ENCODE measurements at regions not wholly inside any gene's neighbourhood (a gene's known extent, or its start where the extent isn't known, plus 50 kb on each side); places are given as distances from the start of the nearest gene placed in this dataset.

DNA sequence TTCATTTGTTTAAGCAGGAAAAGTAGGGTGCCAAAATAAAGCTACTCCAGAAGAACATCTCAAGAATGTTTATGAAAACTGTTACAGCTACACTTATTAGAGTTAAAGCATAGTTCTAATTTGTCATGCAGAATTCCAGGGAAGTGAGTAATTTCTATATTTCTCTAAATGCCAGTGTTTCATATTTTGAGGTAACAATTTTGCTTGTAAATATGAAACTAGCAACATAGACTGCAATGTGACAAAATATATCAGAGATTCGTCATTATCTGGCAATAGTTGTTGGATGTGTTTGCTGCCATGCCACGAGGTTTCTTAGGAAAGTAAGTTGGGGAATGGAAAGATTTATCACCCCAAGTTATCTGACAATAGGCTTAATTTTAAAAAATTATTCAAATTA, 424.1 kb upstream of the ZEB2 start:
- no peaks in the 10 kb centered on the region for H3K27me3 ChIP-seq (ENCODE audit: control insufficient read depth in 3 of 3, insufficient read depth in 3 of 3, low read length in 3 of 3)
- no peak overlapping the region for H3K9ac ChIP-seq (ENCODE audit: low read depth in 1 of 3, low read length in 3 of 3)
- peaks cover 0 to 2% (median 0%) of the 10 kb centered on the region in 3 donors for H3K4me1 ChIP-seq (ENCODE audit: control insufficient read depth in 3 of 3, insufficient read depth in 3 of 3, low read length in 3 of 3)
- H3K4me3 ChIP-seq (ENCODE audit: low read length in 3 of 3) = no peak overlapping the region
- no peaks in the 10 kb centered on the region for H3K9me3 ChIP-seq (ENCODE audit: control insufficient read depth in 3 of 3, low read length in 3 of 3)
- no peaks in the 10 kb centered on the region for H3K36me3 ChIP-seq (ENCODE audit: control insufficient read depth in 3 of 3, insufficient read depth in 3 of 3, low read length in 3 of 3)
- H3K27ac ChIP-seq (ENCODE audit: low read depth, low read length) = no peak overlapping the region

DNA sequence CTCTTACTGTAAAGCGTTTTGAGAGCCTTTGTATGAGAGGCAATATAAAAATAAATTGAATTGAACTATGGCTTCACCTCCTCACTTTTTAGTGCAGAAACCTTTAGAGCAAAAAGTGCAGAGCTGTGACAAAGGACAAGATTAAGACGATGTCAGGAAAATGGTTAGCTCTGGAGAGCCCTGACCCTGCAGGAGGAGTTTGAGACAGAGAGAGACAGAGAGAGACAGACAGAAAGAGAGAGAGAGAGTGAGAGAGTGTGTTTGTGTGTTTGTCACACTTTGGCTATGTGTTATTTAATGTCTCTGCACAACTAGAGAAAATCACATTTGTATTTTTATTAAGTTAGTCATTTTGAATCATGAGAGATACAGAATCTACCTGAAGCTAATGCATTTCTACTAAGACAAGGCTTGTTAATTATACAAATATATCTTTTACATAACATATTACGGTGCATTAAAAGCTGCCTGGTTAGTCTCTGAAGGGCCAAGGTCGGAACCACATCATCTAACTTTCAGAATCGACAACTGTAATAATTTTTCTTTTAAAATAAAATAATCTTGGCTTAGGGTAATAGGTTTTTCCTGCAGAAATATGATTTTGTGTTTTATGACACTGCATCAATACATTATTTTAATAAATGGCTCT, 423.5 kb upstream of the ZEB2 start:
- Histone ChIP-seq H3K4me1 (ENCODE audit: control insufficient read depth in 3 of 3, insufficient read depth in 3 of 3, low read length in 3 of 3) (peaks cover 0 to 2% (median under 1%) of the 10 kb centered on the region in 3 donors), H3K4me3 (ENCODE audit: low read length in 3 of 3) (no peak overlapping the region), H3K9me3 (ENCODE audit: control insufficient read depth in 3 of 3, low read length in 3 of 3) (no peaks in the 10 kb centered on the region), H3K27ac (ENCODE audit: low read depth, low read length) (no peak overlapping the region), H3K9ac (ENCODE audit: low read depth in 1 of 3, low read length in 3 of 3) (no peak overlapping the region), H3K36me3 (ENCODE audit: control insufficient read depth in 3 of 3, insufficient read depth in 3 of 3, low read length in 3 of 3) (no peaks in the 10 kb centered on the region), H3K27me3 (ENCODE audit: control insufficient read depth in 3 of 3, insufficient read depth in 3 of 3, low read length in 3 of 3) (no peaks in the 10 kb centered on the region)

DNA sequence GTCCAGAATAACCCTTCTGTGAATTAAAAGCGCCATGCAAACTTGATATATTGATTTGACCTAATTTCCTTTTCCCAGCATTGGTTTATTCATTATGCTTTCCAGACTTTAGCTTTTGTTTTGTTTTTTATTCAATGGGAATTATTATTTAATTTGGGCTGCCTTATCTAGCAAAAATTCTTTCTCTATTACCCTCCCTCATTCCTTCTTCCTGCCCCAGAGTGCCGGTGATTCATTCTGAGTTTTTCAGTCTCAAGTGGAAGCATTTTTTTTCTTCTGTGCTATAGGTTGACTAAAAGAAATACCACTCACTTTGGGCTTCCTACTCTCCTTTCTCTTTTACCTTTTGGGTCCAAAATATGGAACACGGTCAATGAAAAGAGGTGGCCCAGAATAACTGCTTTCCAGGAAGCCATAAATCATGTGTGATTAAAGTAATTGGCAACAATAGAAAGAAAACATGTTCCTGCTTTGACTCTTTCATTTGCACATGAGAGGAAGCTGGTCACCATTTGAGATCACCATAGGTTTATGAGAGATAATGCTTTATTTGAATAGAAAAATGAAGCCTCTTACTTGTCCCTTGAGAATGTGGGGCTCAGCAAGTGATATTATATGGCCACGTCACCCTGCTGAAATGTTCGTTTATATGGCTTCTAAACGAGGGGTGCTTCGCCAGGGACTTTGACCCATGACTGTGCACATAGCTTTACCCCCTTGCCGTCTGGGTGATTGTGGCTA, 422.8 kb upstream of the ZEB2 start:
- Histone ChIP-seq H3K4me1 (ENCODE audit: control insufficient read depth in 3 of 3, insufficient read depth in 3 of 3, low read length in 3 of 3) (peaks cover 0 to 3% (median 2%) of the 10 kb centered on the region in 3 donors), H3K9ac (ENCODE audit: low read depth in 1 of 3, low read length in 3 of 3) (no peak overlapping the region), H3K9me3 (ENCODE audit: control insufficient read depth in 3 of 3, low read length in 3 of 3) (no peaks in the 10 kb centered on the region), H3K27me3 (ENCODE audit: control insufficient read depth in 3 of 3, insufficient read depth in 3 of 3, low read length in 3 of 3) (no peaks in the 10 kb centered on the region), H3K4me3 (ENCODE audit: low read length in 3 of 3) (no peak overlapping the region), H3K27ac (ENCODE audit: low read depth, low read length) (no peak overlapping the region), H3K36me3 (ENCODE audit: control insufficient read depth in 3 of 3, insufficient read depth in 3 of 3, low read length in 3 of 3) (no peaks in the 10 kb centered on the region)

DNA sequence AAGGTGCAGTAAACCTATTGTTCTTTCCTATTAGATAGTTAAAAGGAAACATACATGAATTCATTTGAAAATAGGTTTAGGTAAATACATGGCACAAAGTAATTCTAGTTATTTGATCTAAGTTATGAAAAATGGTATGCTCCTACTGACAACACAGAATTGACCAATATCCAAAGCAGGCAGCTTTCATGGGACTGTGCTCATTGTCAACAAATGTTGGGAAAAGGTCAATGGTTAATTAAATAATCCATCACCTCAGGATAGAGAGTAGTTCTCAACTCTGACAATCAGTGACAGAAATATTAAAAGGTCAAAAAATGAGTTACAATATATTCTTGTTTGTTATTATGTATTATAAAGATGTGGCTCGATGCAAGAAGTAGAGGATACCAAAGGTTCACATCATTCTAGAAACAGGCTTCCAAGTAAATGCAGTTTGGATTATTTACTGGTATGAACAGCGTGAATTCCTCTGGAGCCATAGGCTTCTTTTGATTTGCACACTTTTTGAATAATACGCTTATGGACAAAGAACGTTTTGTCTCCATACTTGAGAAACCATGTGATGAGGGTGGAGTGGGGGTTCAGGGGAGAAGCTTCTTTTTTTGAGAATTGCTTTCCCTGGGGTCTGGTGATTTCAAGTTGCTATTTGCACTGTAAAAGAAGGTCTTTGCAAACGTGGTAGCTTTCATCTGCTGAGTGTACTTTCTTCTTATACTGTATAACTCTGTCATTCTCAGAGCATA, 422.0 kb upstream of the ZEB2 start:
- no peak overlapping the region for H3K9ac ChIP-seq (ENCODE audit: low read depth in 1 of 3, low read length in 3 of 3)
- no peaks in the 10 kb centered on the region for H3K27me3 ChIP-seq (ENCODE audit: control insufficient read depth in 3 of 3, insufficient read depth in 3 of 3, low read length in 3 of 3)
- no peak overlapping the region for H3K4me3 ChIP-seq (ENCODE audit: low read length in 3 of 3)
- no peak overlapping the region for H3K27ac ChIP-seq (ENCODE audit: low read depth, low read length)
- peaks cover 0 to 5% (median 3%) of the 10 kb centered on the region in 3 donors for H3K4me1 ChIP-seq (ENCODE audit: control insufficient read depth in 3 of 3, insufficient read depth in 3 of 3, low read length in 3 of 3)
- H3K9me3 ChIP-seq (ENCODE audit: control insufficient read depth in 3 of 3, low read length in 3 of 3) = no peaks in the 10 kb centered on the region
- H3K36me3 ChIP-seq (ENCODE audit: control insufficient read depth in 3 of 3, insufficient read depth in 3 of 3, low read length in 3 of 3) = no peaks in the 10 kb centered on the region

DNA sequence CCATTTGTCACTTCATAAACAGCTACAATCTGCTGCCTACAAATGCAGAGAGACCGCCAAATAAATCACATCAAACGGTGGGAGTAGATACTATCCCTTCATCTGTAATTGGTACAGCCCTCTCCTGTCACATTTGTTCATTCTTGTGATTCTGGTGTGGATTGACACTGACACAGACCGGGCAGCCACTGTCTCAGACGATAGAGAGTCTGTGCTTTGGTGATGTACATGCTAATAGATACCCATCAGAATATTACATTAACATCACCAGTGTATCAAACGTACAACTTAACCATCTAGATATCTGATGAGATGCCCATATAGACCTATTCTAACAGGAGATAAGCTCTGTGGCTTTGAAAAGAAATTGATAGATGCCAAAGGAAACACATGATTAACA, 419.7 kb upstream of the ZEB2 start:
- Histone ChIP-seq H3K4me1 (ENCODE audit: control insufficient read depth in 3 of 3, insufficient read depth in 3 of 3, low read length in 3 of 3) (peaks cover 0 to 5% (median 4%) of the 10 kb centered on the region in 3 donors), H3K27me3 (ENCODE audit: control insufficient read depth in 3 of 3, insufficient read depth in 3 of 3, low read length in 3 of 3) (no peaks in the 10 kb centered on the region), H3K4me3 (ENCODE audit: low read length in 3 of 3) (no peak overlapping the region), H3K36me3 (ENCODE audit: control insufficient read depth in 3 of 3, insufficient read depth in 3 of 3, low read length in 3 of 3) (no peaks in the 10 kb centered on the region), H3K9me3 (ENCODE audit: control insufficient read depth in 3 of 3, low read length in 3 of 3) (no peaks in the 10 kb centered on the region), H3K27ac (ENCODE audit: low read depth, low read length) (no peak overlapping the region), H3K9ac (ENCODE audit: low read depth in 1 of 3, low read length in 3 of 3) (no peak overlapping the region)

DNA sequence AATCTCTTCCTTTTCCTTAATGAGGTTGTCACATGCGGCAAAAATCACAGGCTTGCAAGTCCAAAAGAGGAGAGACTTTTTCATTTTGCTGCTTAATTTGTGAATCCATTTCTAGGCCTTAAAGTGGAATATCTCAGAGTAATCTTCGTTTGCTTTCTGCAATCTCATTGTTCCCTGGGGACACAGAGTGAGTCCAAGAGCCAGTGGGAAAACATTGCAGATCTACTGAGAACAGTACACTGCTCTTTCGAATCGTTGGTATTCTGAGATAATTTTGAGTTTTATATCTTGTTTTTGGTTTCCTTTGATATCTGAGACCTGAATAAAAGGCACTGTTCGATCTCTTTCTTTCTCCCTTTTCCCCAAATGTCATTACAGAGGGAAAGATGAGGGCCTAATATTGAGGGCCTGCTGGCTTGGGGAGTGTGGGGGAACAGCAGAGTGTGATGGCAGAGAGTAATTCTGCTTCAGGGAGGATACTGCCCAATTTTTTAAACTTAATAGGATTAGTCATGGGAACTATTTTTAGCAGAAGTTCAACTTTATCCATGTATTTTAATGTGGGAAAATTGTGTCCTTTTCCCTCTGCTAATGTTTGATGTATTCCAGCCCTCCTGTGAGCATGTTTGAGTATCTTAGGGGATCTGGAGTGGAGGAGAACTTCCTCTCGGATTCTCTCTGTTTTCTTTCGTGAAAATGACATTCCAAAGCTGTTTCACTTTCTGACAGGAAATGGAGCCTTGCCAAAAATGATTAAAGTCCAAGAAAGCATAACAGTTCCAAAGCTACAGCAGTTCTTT, 418.2 kb upstream of the ZEB2 start:
- Histone ChIP-seq H3K27me3 (ENCODE audit: control insufficient read depth in 3 of 3, insufficient read depth in 3 of 3, low read length in 3 of 3) (no peaks in the 10 kb centered on the region), H3K27ac (ENCODE audit: low read depth, low read length) (peak overlapping the region; percentile 46), H3K4me1 (ENCODE audit: control insufficient read depth in 3 of 3, insufficient read depth in 3 of 3, low read length in 3 of 3) (peaks cover 0 to 5% (median 2%) of the 10 kb centered on the region in 3 donors), H3K9ac (ENCODE audit: low read depth in 1 of 3, low read length in 3 of 3) (no peak overlapping the region), H3K9me3 (ENCODE audit: control insufficient read depth in 3 of 3, low read length in 3 of 3) (no peaks in the 10 kb centered on the region), H3K36me3 (ENCODE audit: control insufficient read depth in 3 of 3, insufficient read depth in 3 of 3, low read length in 3 of 3) (no peaks in the 10 kb centered on the region), H3K4me3 (ENCODE audit: low read length in 3 of 3) (no peak overlapping the region)

DNA sequence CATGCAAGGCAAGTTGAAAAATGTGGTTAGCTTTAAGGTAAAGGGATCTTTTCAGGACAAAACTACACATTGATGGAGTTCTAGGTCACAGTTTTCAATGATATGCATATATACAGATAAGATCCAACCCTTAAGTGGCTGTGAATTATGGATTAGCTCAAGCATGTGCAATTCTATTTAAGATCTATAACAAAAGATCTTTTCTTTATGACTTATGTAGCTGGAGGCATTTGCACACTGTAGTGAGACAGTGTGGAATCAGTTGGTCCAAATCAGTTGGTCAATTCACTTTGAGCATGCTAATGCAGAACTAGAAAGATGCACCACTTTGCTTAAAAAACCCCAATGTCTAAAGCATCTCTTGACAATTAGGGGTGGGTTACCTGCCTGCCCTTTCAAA, 417.1 kb upstream of the ZEB2 start:
- Histone ChIP-seq H3K27ac (ENCODE audit: low read depth, low read length) (peak overlapping the region; percentile 21), H3K4me1 (ENCODE audit: control insufficient read depth in 3 of 3, insufficient read depth in 3 of 3, low read length in 3 of 3) (peaks cover 0 to 5% (median 2%) of the 10 kb centered on the region in 3 donors), H3K36me3 (ENCODE audit: control insufficient read depth in 3 of 3, insufficient read depth in 3 of 3, low read length in 3 of 3) (no peaks in the 10 kb centered on the region)

DNA sequence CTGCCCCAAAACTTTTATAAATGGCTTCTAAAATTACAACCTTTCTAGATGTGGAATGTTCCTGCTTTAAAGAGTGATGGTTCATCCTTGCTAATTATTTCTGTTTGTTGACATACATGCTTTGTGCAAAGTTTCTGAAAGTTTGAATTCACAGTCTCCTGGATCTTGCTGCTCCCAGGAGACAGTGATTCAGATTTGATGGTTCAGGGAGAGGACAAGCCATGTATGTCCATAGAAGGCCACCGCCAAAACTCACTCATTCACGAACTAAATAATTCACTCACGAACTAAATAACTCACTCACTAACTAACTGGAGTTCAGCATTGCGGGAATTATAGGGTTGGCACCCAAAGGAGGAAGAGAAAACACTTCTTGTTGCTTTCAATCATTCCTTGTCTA, 416.5 kb upstream of the ZEB2 start:
- H3K36me3 ChIP-seq (ENCODE audit: control insufficient read depth in 3 of 3, insufficient read depth in 3 of 3, low read length in 3 of 3) = no peaks in the 10 kb centered on the region
- H3K4me1 ChIP-seq (ENCODE audit: control insufficient read depth in 3 of 3, insufficient read depth in 3 of 3, low read length in 3 of 3) = peaks cover 0 to 5% (median 2%) of the 10 kb centered on the region in 3 donors
- H3K27me3 ChIP-seq (ENCODE audit: control insufficient read depth in 3 of 3, insufficient read depth in 3 of 3, low read length in 3 of 3) = no peaks in the 10 kb centered on the region
- no peak overlapping the region for H3K9ac ChIP-seq (ENCODE audit: low read depth in 1 of 3, low read length in 3 of 3)
- H3K9me3 ChIP-seq (ENCODE audit: control insufficient read depth in 3 of 3, low read length in 3 of 3) = no peaks in the 10 kb centered on the region
- peak overlapping the region; percentile 21 for H3K27ac ChIP-seq (ENCODE audit: low read depth, low read length)
- H3K4me3 ChIP-seq (ENCODE audit: low read length in 3 of 3) = no peak overlapping the region

More for the DNA sequence above, 417.1 kb upstream of the ZEB2 start:
- Histone ChIP-seq H3K9ac (ENCODE audit: low read depth in 1 of 3, low read length in 3 of 3) (no peak overlapping the region), H3K9me3 (ENCODE audit: control insufficient read depth in 3 of 3, low read length in 3 of 3) (no peaks in the 10 kb centered on the region), H3K4me3 (ENCODE audit: low read length in 3 of 3) (no peak overlapping the region), H3K27me3 (ENCODE audit: control insufficient read depth in 3 of 3, insufficient read depth in 3 of 3, low read length in 3 of 3) (no peaks in the 10 kb centered on the region)

DNA sequence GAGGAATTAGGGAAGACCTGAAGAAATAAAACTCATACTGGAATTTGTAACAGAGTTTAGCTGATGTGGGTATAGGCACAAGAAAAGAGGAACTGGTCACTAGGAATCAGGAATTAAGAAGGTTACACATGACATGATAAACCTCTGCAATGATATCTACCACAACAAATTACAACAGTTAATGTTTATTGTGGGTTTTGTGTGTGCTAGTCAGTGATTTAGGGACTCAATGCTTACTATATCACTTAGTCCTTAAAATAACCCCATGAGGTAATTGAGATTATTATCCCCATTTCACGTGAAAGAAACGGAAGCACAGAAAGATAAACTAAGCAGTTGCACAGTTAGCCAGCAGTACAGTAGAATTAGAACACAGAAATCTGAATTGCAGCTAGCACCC, 415.8 kb upstream of the ZEB2 start:
- Histone ChIP-seq H3K9me3 (ENCODE audit: control insufficient read depth in 3 of 3, low read length in 3 of 3) (no peaks in the 10 kb centered on the region), H3K27me3 (ENCODE audit: control insufficient read depth in 3 of 3, insufficient read depth in 3 of 3, low read length in 3 of 3) (no peaks in the 10 kb centered on the region), H3K4me1 (ENCODE audit: control insufficient read depth in 3 of 3, insufficient read depth in 3 of 3, low read length in 3 of 3) (peaks cover 0 to 5% (median 2%) of the 10 kb centered on the region in 3 donors), H3K27ac (ENCODE audit: low read depth, low read length) (no peak overlapping the region), H3K4me3 (ENCODE audit: low read length in 3 of 3) (no peak overlapping the region), H3K9ac (ENCODE audit: low read depth in 1 of 3, low read length in 3 of 3) (no peak overlapping the region), H3K36me3 (ENCODE audit: control insufficient read depth in 3 of 3, insufficient read depth in 3 of 3, low read length in 3 of 3) (no peaks in the 10 kb centered on the region)

All from skeletal muscle tissue (tissue), 3 donors.